ENCODE measurements at regions not wholly inside any gene's neighbourhood (a gene's known extent, or its start where the extent isn't known, plus 50 kb on each side); places are given as distances from the start of the nearest gene placed in this dataset.
"Not testable (repeated sequence)": the region's sequence is repeated elsewhere in the genome, so short reads cannot be mapped to it uniquely, and the experiment has no call there.

DNA sequence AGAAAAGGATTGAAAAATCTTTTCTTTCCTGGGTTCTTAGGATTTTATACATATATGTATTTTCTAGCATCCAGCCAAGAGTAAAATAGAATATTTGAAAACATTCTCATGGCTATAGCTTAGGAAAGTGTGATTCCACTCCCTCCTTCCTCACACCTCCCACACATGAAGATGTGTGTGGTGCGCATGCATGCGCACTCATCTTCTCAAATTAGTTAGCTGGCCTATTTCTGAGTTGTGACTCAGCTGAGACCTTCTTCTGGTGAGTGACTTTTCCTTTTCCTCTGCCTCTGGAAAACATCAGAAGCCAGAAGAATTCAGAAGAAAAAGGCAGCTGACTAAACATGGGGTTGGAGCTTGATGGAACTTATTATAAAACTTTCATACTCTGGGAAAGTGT, 149.8 kb downstream of the OR4C45 start:
- H3K4me3 ChIP-seq, result no peak overlapping the region
- ChIA-PET CTCF (no interaction called here), POLR2A (no interaction called here)
- 56% methylated on average over 2 of the region's 2 CpGs for WGBS (ENCODE audit: missing lambda C conversion rate)
- TF ChIP-seq, protein P1, sequence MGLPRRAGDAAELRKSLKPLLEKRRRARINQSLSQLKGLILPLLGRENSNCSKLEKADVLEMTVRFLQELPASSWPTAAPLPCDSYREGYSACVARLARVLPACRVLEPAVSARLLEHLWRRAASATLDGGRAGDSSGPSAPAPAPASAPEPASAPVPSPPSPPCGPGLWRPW (IDR thresholded peaks at IDR 0.05), result no peak
- TF ChIP-seq TFCP2L1 (CRISPR knock-in tag; IDR thresholded peaks at IDR 0.05) (no peak), POLR2AphosphoS2 (conservative IDR thresholded peaks at IDR 0.05; ENCODE audit: low read length) (no peak), RNF2 (IDR thresholded peaks at IDR 0.05; ENCODE audit: borderline replicate concordance, low read depth) (no peak), RFX5 (IDR thresholded peaks at IDR 0.05) (no peak)
- no peaks in the 10 kb centered on the region for H3K4me1 ChIP-seq
- no peak for DNase-seq (ENCODE audit: low read depth in 1 of 2, low spot score in 1 of 2)
- no peak overlapping the region for H3K27ac ChIP-seq
- ATAC-seq, result no peak
- no peaks in the 10 kb centered on the region for H3K9me3 ChIP-seq
- FAIRE-seq, result no peak
- no peak overlapping the region for H3K4me2 ChIP-seq

DNA sequence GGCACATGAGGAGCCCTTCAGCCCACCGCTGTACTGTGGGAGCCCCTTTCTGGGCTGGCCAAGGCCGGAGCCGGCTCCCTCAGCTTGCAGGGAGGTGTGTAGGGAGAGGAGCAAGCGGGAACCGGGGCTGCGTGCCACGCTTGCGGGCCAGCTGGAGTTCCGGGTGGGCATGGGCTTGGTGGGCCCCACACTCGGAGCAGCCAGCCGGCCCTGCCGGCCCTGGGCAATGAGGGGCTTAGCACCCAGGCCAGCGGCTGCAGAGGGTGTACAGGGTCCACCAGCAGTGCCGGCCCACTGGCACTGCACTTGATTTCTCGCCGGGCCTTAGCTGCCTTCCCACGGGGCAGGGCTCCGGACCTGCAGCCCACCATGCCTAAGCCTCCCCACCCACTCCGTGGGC, 150.5 kb downstream of the OR4C45 start:
- H3K4me3 ChIP-seq; ATAC-seq; POLR2A ChIA-PET; H3K9me3 ChIP-seq; DNase-seq (ENCODE audit: low read depth in 1 of 2, low spot score in 1 of 2); H3K4me2 ChIP-seq; FAIRE-seq; CTCF ChIA-PET; H3K27ac ChIP-seq; H3K4me1 ChIP-seq: not testable (repeated sequence)
- 30% methylated on average over 9 of the region's 19 CpGs for WGBS (ENCODE audit: missing lambda C conversion rate)

DNA sequence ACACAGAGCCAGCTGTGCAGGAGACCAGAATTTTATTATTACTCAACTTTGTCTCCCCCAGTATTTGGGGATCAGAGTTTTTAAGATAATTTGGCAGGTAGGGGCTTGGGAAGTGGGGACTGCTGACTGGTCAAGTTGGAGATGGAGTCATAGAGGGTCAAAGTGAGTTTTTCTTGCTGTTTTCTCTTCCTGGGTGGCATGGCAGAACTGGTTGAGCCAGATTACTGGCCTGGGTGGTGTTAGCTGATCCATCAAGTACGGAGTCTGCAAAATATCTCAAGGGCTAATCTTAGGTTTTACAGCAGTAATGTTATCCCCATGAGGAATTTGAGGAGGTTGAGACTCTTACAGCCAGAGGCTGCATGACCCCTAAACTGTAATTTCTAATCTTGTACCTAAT, 153.5 kb downstream of the OR4C45 start:
- ChIA-PET CTCF (no interaction called here), POLR2A (no interaction called here)
- no peaks in the 10 kb centered on the region for H3K4me1 ChIP-seq
- FAIRE-seq (no peak), ATAC-seq (no peak), DNase-seq (ENCODE audit: low read depth in 1 of 2, low spot score in 1 of 2) (no peak)
- no peak overlapping the region for H3K4me2 ChIP-seq
- 0% methylated on average over 1 of the region's 1 CpG for WGBS (ENCODE audit: missing lambda C conversion rate)
- no peak overlapping the region for H3K4me3 ChIP-seq
- H3K9me3 ChIP-seq, result no peaks in the 10 kb centered on the region
- TF ChIP-seq POLR2A (IDR thresholded peaks at IDR 0.05; ENCODE audit: low read length), result no peak
- TF ChIP-seq, protein P2, sequence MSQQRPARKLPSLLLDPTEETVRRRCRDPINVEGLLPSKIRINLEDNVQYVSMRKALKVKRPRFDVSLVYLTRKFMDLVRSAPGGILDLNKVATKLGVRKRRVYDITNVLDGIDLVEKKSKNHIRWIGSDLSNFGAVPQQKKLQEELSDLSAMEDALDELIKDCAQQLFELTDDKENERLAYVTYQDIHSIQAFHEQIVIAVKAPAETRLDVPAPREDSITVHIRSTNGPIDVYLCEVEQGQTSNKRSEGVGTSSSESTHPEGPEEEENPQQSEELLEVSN (IDR thresholded peaks at IDR 0.05; ENCODE audit: borderline replicate concordance, low read depth), result no peak
- TF ChIP-seq ZNF302 (CRISPR knock-in tag; IDR thresholded peaks at IDR 0.05), result no peak
- no peak for TF ChIP-seq SMC3 (IDR thresholded peaks at IDR 0.05)
- TF ChIP-seq, protein P3, sequence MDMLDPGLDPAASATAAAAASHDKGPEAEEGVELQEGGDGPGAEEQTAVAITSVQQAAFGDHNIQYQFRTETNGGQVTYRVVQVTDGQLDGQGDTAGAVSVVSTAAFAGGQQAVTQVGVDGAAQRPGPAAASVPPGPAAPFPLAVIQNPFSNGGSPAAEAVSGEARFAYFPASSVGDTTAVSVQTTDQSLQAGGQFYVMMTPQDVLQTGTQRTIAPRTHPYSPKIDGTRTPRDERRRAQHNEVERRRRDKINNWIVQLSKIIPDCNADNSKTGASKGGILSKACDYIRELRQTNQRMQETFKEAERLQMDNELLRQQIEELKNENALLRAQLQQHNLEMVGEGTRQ (IDR thresholded peaks at IDR 0.05), result no peak
- TF ChIP-seq RNF2 (IDR thresholded peaks at IDR 0.05; ENCODE audit: borderline replicate concordance, low read depth), result no peak
- no peak for TF ChIP-seq SREBF2 (IDR thresholded peaks at IDR 0.05)
- TF ChIP-seq TFCP2L1 (CRISPR knock-in tag; IDR thresholded peaks at IDR 0.05), result no peak
- no peak for TF ChIP-seq ESRRA (IDR thresholded peaks at IDR 0.05; ENCODE audit: borderline replicate concordance, low read length)
- TF ChIP-seq NFE2L2 (conservative IDR thresholded peaks at IDR 0.05; ENCODE audit: low read length), result no peak
- TF ChIP-seq RAD21 (conservative IDR thresholded peaks at IDR 0.05 in 1 of 2, IDR thresholded peaks at IDR 0.05 in 1 of 2), result no peak
- TF ChIP-seq EHMT2 (IDR thresholded peaks at IDR 0.05; ENCODE audit: low read depth), result no peak
- no peak for TF ChIP-seq BHLHE40 (IDR thresholded peaks at IDR 0.05; ENCODE audit: low read depth, low read length)
- no peak for TF ChIP-seq RFX5 (IDR thresholded peaks at IDR 0.05)
- TF ChIP-seq HOXA7 (CRISPR knock-in tag; IDR thresholded peaks at IDR 0.05), result no peak
- TF ChIP-seq POLR2AphosphoS2 (conservative IDR thresholded peaks at IDR 0.05; ENCODE audit: low read length), result no peak
- TF ChIP-seq PHF8 (IDR thresholded peaks at IDR 0.05; ENCODE audit: borderline replicate concordance, low read depth), result no peak
- TF ChIP-seq, protein P4, sequence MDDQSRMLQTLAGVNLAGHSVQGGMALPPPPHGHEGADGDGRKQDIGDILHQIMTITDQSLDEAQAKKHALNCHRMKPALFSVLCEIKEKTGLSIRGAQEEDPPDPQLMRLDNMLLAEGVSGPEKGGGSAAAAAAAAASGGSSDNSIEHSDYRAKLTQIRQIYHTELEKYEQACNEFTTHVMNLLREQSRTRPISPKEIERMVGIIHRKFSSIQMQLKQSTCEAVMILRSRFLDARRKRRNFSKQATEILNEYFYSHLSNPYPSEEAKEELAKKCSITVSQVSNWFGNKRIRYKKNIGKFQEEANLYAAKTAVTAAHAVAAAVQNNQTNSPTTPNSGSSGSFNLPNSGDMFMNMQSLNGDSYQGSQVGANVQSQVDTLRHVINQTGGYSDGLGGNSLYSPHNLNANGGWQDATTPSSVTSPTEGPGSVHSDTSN (IDR thresholded peaks at IDR 0.05), result no peak
- no peak for TF ChIP-seq MYC (IDR thresholded peaks at IDR 0.05; ENCODE audit: borderline replicate concordance, low read length)
- no peak overlapping the region for H3K27ac ChIP-seq

Data from A549 (cell line).